ENCODE measurements at regions not wholly inside any gene's neighbourhood (a gene's known extent, or its start where the extent isn't known, plus 50 kb on each side); places are given as distances from the start of the nearest gene placed in this dataset.

DNA sequence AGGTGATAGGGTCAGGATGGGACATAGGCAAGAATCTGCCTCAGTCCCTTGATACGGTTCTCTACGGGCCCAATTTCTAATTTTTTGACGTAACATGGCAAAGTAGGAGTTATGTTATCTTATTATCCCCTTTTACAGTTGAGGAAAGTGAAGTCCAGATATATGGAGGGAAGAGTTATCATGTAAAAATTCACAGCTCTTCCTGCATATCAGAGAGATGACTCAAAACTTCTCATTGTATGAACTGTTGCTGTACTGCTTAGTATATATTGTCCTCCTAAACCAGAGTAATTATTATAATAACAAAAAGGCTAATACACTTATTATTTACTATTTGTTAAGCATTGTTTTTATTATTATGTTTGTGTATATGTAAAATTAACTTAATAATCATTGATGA, 260.5 kb upstream of the IGFBP7 start:
- H3K9me3 Mint-ChIP-seq (ENCODE audit: low read depth, unreplicated experiment), result no peaks in the 10 kb centered on the region
- no peaks in the 10 kb centered on the region for H3K4me1 Mint-ChIP-seq (ENCODE audit: low read depth, unreplicated experiment)
- no peak overlapping the region for H3K27ac Mint-ChIP-seq (ENCODE audit: unreplicated experiment)
- H3K4me3 Mint-ChIP-seq (ENCODE audit: low read depth, unreplicated experiment), result no peak overlapping the region
- CTCF ChIA-PET, result no interaction called here
- H3K27me3 Mint-ChIP-seq (ENCODE audit: unreplicated experiment), result peaks cover 24% of the 10 kb centered on the region
- DNase-seq, result no peak
- no peaks in the 10 kb centered on the region for H3K36me3 Mint-ChIP-seq (ENCODE audit: insufficient read depth, unreplicated experiment)
- BruUV-seq (replicated peaks), result no TSS peak
- TF ChIP-seq, protein P1, sequence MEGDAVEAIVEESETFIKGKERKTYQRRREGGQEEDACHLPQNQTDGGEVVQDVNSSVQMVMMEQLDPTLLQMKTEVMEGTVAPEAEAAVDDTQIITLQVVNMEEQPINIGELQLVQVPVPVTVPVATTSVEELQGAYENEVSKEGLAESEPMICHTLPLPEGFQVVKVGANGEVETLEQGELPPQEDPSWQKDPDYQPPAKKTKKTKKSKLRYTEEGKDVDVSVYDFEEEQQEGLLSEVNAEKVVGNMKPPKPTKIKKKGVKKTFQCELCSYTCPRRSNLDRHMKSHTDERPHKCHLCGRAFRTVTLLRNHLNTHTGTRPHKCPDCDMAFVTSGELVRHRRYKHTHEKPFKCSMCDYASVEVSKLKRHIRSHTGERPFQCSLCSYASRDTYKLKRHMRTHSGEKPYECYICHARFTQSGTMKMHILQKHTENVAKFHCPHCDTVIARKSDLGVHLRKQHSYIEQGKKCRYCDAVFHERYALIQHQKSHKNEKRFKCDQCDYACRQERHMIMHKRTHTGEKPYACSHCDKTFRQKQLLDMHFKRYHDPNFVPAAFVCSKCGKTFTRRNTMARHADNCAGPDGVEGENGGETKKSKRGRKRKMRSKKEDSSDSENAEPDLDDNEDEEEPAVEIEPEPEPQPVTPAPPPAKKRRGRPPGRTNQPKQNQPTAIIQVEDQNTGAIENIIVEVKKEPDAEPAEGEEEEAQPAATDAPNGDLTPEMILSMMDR (IDR thresholded peaks at IDR 0.05; ENCODE audit: unreplicated experiment), result no peak
- intact Hi-C loops (cut with micrococcal nuclease; ENCODE audit: unreplicated experiment), result no loop called here

DNA sequence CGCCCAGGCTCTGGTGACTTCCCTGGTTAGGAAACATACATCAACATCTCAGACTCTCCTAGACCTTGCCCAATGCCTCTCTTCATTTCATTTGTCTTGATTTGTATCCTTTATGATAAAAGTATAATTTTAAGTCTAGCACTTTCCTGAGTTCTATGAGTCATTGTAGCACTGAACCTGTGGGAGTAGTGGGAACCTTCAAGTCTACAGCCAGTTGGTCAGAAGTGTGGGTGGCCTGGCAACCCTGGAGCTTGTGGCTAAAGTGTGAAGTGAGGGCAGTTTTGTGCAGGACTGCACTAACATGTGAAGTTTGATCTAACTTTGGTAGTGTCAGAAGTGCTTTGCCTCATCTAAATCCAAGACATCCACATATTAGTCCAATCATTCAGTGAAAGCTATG, 259.3 kb upstream of the IGFBP7 start:
- Mint-ChIP-seq H3K27ac (ENCODE audit: unreplicated experiment) (no peak overlapping the region), H3K4me3 (ENCODE audit: low read depth, unreplicated experiment) (no peak overlapping the region), H3K36me3 (ENCODE audit: insufficient read depth, unreplicated experiment) (no peaks in the 10 kb centered on the region), H3K4me1 (ENCODE audit: low read depth, unreplicated experiment) (no peaks in the 10 kb centered on the region), H3K9me3 (ENCODE audit: low read depth, unreplicated experiment) (no peaks in the 10 kb centered on the region), H3K27me3 (ENCODE audit: unreplicated experiment) (peaks cover 24% of the 10 kb centered on the region)
- DNase-seq, result no peak
- CTCF ChIA-PET, result no interaction called here
- BruUV-seq (replicated peaks), result no TSS peak
- TF ChIP-seq, protein P1 (IDR thresholded peaks at IDR 0.05; ENCODE audit: unreplicated experiment), result no peak
- intact Hi-C loops (cut with micrococcal nuclease; ENCODE audit: unreplicated experiment), result no loop called here

DNA sequence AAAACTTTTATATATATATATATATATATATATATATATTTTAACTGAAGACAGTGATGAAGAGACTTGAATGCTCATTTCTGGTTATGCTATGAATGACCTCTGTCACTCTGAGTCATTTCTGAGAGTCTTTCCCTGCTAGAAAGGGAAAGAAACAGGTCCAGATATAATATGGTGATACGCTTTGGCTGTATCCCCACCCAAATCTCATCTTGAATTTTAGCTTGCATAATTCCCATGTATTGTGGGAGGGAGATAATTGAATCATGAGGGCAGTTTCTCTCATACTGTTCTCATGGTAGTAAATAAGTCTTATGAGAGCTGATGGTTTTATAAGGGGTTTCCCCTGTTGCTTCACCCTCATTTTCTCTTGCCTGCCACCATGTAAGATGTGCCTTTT, 254.1 kb upstream of the IGFBP7 start:
- Mint-ChIP-seq H3K27me3 (ENCODE audit: unreplicated experiment) (peaks cover 21% of the 10 kb centered on the region), H3K27ac (ENCODE audit: unreplicated experiment) (no peak overlapping the region), H3K36me3 (ENCODE audit: insufficient read depth, unreplicated experiment) (no peaks in the 10 kb centered on the region), H3K4me3 (ENCODE audit: low read depth, unreplicated experiment) (no peak overlapping the region), H3K4me1 (ENCODE audit: low read depth, unreplicated experiment) (no peaks in the 10 kb centered on the region), H3K9me3 (ENCODE audit: low read depth, unreplicated experiment) (peaks cover under 1% of the 10 kb centered on the region)
- intact Hi-C loops (cut with micrococcal nuclease; ENCODE audit: unreplicated experiment), result no loop called here
- DNase-seq, result no peak
- no TSS peak for BruUV-seq (replicated peaks)
- TF ChIP-seq, protein P1 (IDR thresholded peaks at IDR 0.05; ENCODE audit: unreplicated experiment), result no peak
- CTCF ChIA-PET, result no interaction called here

DNA sequence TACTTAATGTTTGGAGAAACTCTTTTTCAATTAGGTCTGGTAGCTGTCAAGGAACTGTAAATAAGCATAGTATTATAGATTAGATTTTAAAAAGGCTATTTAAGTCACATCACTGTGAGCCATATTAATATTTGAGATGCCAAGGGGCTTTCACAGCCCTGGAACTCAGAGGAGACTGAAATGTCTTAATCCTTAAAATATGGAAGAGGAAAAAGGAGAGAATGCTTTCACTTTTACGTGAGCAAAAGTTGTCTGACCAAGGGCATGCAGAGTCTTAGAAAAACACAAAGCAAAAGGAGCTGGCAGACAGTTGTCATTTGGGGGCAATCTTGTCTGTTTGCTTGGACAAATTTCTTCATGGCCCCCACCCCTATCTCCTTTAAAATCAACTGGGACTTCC, 253.2 kb upstream of the IGFBP7 start:
- H3K27ac Mint-ChIP-seq (ENCODE audit: unreplicated experiment), result no peak overlapping the region
- no TSS peak for BruUV-seq (replicated peaks)
- CTCF ChIA-PET, result no interaction called here

More for the DNA sequence above, 253.2 kb upstream of the IGFBP7 start:
- no peak for DNase-seq
- H3K36me3 Mint-ChIP-seq (ENCODE audit: insufficient read depth, unreplicated experiment), result no peaks in the 10 kb centered on the region
- H3K4me1 Mint-ChIP-seq (ENCODE audit: low read depth, unreplicated experiment), result no peaks in the 10 kb centered on the region
- H3K27me3 Mint-ChIP-seq (ENCODE audit: unreplicated experiment), result peaks cover 30% of the 10 kb centered on the region
- no peak overlapping the region for H3K4me3 Mint-ChIP-seq (ENCODE audit: low read depth, unreplicated experiment)
- intact Hi-C loops (cut with micrococcal nuclease; ENCODE audit: unreplicated experiment), result no loop called here
- TF ChIP-seq, protein P1 (IDR thresholded peaks at IDR 0.05; ENCODE audit: unreplicated experiment), result no peak
- peaks cover 6% of the 10 kb centered on the region for H3K9me3 Mint-ChIP-seq (ENCODE audit: low read depth, unreplicated experiment)

All from Calu3 (cell line).